ENCODE measurements at regions not wholly inside any gene's neighbourhood (a gene's known extent, or its start where the extent isn't known, plus 50 kb on each side); places are given as distances from the start of the nearest gene placed in this dataset.

DNA sequence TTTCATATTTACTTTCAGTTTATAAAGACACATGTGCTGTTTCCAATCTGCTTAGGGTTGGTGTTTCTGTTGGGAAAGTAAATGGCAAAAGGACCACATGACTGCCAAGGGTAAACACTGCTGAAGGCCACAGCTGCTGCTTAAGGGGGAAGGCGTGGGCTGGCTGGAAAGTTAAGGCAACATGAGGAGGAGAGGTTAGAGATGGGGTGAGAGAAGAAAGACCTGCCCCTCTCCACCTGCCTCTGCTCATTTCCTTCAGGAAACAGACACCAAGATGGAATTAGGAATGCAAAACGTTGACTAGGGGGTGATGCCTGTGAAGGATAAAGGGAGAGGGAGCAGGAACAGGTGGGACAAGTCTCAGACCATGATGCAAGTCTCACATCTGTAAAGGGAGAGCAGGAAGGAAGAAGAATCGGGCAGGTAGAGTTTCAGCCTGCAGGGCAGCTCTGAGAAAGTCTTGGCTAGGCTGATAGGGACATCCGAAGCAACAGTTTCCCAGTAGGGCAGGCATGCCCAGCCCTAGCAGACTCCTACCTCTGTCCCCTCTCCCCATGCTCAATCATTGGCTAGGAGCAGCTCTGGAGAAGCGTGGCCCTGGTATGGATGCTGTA, 86.0 kb downstream of the CDC42EP3 start:
- TF ChIP-seq POLR2A (IDR thresholded peaks at IDR 0.05), result no peak
- TF ChIP-seq, protein P1, sequence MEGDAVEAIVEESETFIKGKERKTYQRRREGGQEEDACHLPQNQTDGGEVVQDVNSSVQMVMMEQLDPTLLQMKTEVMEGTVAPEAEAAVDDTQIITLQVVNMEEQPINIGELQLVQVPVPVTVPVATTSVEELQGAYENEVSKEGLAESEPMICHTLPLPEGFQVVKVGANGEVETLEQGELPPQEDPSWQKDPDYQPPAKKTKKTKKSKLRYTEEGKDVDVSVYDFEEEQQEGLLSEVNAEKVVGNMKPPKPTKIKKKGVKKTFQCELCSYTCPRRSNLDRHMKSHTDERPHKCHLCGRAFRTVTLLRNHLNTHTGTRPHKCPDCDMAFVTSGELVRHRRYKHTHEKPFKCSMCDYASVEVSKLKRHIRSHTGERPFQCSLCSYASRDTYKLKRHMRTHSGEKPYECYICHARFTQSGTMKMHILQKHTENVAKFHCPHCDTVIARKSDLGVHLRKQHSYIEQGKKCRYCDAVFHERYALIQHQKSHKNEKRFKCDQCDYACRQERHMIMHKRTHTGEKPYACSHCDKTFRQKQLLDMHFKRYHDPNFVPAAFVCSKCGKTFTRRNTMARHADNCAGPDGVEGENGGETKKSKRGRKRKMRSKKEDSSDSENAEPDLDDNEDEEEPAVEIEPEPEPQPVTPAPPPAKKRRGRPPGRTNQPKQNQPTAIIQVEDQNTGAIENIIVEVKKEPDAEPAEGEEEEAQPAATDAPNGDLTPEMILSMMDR (IDR thresholded peaks at IDR 0.05), result no peak
